ENCODE measurements at regions not wholly inside any gene's neighbourhood (a gene's known extent, or its start where the extent isn't known, plus 50 kb on each side); places are given as distances from the start of the nearest gene placed in this dataset.

DNA sequence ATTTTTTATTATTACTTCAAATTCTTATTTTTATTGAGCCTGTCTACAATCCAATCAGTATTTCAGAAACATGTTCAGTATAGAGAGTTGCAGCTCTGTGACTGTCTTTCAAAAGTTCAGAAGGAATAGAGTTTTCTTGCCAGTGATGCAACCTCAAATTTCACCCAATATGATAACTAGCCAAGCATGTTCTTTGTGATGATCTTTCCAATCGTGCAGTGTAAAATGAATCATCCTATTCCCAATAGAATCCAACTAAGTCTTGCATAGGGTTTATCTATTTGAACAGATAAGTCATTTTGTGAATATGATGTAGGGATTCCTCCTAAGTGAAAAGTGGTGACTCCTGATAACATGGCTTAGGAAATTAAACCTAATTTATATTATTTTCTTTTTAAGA, 937.8 kb downstream of the KCNJ2 start:
- DNase-seq (ENCODE audit: low spot score) (no peak), ATAC-seq (no peak)
- H3K9me2 ChIP-seq (ENCODE audit: insufficient read depth): no peaks in the 10 kb centered on the region; the same call in 1 of the 2 replicates
- TF ChIP-seq ZNF331 (CRISPR knock-in tag; IDR thresholded peaks at IDR 0.05; ENCODE audit: low read depth) (no peak), ZNF114 (CRISPR knock-in tag; IDR thresholded peaks at IDR 0.05) (no peak), EZH2phosphoT487 (IDR thresholded peaks at IDR 0.05; ENCODE audit: unreplicated experiment) (no peak), ETS1 (IDR thresholded peaks at IDR 0.05) (no peak), JUNB (IDR thresholded peaks at IDR 0.05; ENCODE audit: unreplicated experiment) (no peak), CTCF (conservative IDR thresholded peaks at IDR 0.05; ENCODE audit: low read depth in 2 of 2) (no peak), ZNF462 (CRISPR knock-in tag; IDR thresholded peaks at IDR 0.05) (no peak), POLR2AphosphoS5 (IDR thresholded peaks at IDR 0.05; ENCODE audit: low read depth) (no peak), NANOG (IDR thresholded peaks at IDR 0.05; ENCODE audit: borderline replicate concordance) (no peak), CREB1 (CRISPR knock-in tag; IDR thresholded peaks at IDR 0.05; ENCODE audit: low read depth) (no peak), STAT1 (IDR thresholded peaks at IDR 0.05; ENCODE audit: unreplicated experiment) (no peak), EZH2 (IDR thresholded peaks at IDR 0.05; ENCODE audit: low read depth, unreplicated experiment) (no peak), REST (IDR thresholded peaks at IDR 0.05; ENCODE audit: unreplicated experiment) (no peak)
- no peaks in the 10 kb centered on the region for H3F3A ChIP-seq (replicated peaks; ENCODE audit: low read depth)
- Mint-ChIP-seq H3K9me3 (no peaks in the 10 kb centered on the region), H3K4me1 (peaks cover 10% of the 10 kb centered on the region), H3K4me3 (no peak overlapping the region), H3K27me3 (ENCODE audit: insufficient read depth, low read depth, poor library complexity) (peaks cover 2% of the 10 kb centered on the region), H3K36me3 (ENCODE audit: low read depth) (no peaks in the 10 kb centered on the region), H3K27ac (no peak overlapping the region)
- no peak overlapping the region for H3K4me2 ChIP-seq
- no peaks in the 10 kb centered on the region for H3K79me2 ChIP-seq (replicated peaks; ENCODE audit: insufficient read depth)
- no peaks in the 10 kb centered on the region for H3K27me3 ChIP-seq (ENCODE audit: insufficient read depth)
- H2AFZ ChIP-seq: no peak overlapping the region
- no peak overlapping the region for H3K4me3 ChIP-seq
- H3K4me1 ChIP-seq (ENCODE audit: insufficient read depth): peaks cover 9% of the 10 kb centered on the region
- no peak overlapping the region for H3K27ac ChIP-seq (ENCODE audit: low read depth)
- H4K20me1 ChIP-seq (replicated peaks; ENCODE audit: insufficient read depth): no peaks in the 10 kb centered on the region
- no peaks in the 10 kb centered on the region for H3K36me3 ChIP-seq (ENCODE audit: insufficient read depth)

Data from GM23338 (cell line).